HG03439 (cell line): ENCODE measurements at regions not wholly inside any gene's neighbourhood (a gene's known extent, or its start where the extent isn't known, plus 50 kb on each side); places are given as distances from the start of the nearest gene placed in this dataset.
A peak's percentile ranks its signal among the peaks of the same experiment; 100 is the strongest.

ENCODE experiments used
- ATAC-seq: cut with Tn5 transposase; IDR thresholded peaks from one replicate; pipeline ENCODE4 v1.9.1; 2021; ENCODE audit warnings: mild to moderate bottlenecking, moderate library complexity; ENCODE audit not compliant: unreplicated experiment

GRCh38 chr14:65185829-65186228 lies 83.5 kb upstream of the MAX start:
- no peak for ATAC-seq

GRCh38 chr14:65186951-65187350 lies 84.6 kb upstream of the MAX start:
- ATAC-seq, result no peak

GRCh38 chr14:65187421-65188049 lies 85.2 kb upstream of the MAX start:
- no peak for ATAC-seq

- ATAC-seq, result no peak
Observed at GRCh38 chr14:65190312-65190711, 88.0 kb upstream of the MAX start.

- ATAC-seq, result no peak
Observed at GRCh38 chr14:65191716-65192115, 89.4 kb upstream of the MAX start.

GRCh38 chr14:65192686-65193085 lies 90.4 kb upstream of the MAX start:
- no peak for ATAC-seq

- ATAC-seq, result no peak
Observed at GRCh38 chr14:65193916-65194590, 91.7 kb upstream of the MAX start.

GRCh38 chr14:65195042-65195719 lies 92.9 kb upstream of the MAX start:
- peak; percentile 91 for ATAC-seq

- ATAC-seq, result no peak
Observed at GRCh38 chr14:65198346-65198745, 96.0 kb upstream of the MAX start.

- no peak for ATAC-seq
Observed at GRCh38 chr14:65200454-65200853, 98.1 kb upstream of the MAX start.

- ATAC-seq, result no peak
Observed at GRCh38 chr14:65203574-65203973, 101.3 kb upstream of the MAX start.

GRCh38 chr14:65204056-65204455 lies 101.7 kb upstream of the MAX start:
- no peak for ATAC-seq

- no peak for ATAC-seq
Observed at GRCh38 chr14:65206078-65206447, 103.7 kb upstream of the MAX start.

- ATAC-seq, result peak; percentile 77
Observed at GRCh38 chr14:65206448-65207096, 104.3 kb upstream of the MAX start.

GRCh38 chr14:65208548-65208947 lies 106.2 kb upstream of the MAX start:
- ATAC-seq, result no peak

GRCh38 chr14:65210118-65210821 lies 108.0 kb upstream of the MAX start:
- no peak for ATAC-seq

- no peak for ATAC-seq
Observed at GRCh38 chr14:65210822-65211182, 108.5 kb upstream of the MAX start.

- ATAC-seq, result no peak
Observed at GRCh38 chr14:65211341-65211987, 109.1 kb upstream of the MAX start.

GRCh38 chr14:65213316-65213715 lies 111.0 kb upstream of the MAX start:
- no peak for ATAC-seq

GRCh38 chr14:65214741-65215140 lies 112.4 kb upstream of the MAX start:
- ATAC-seq, result no peak

- ATAC-seq, result no peak
Observed at GRCh38 chr14:65219353-65219752, 117.0 kb upstream of the MAX start.
